GM18951 (cell line): ENCODE measurements at regions not wholly inside any gene's neighbourhood (a gene's known extent, or its start where the extent isn't known, plus 50 kb on each side); places are given as distances from the start of the nearest gene placed in this dataset.

Experiments
- POLR2A ChIP-seq: IDR thresholded peaks from 4 replicates; pipeline ENCODE4 v1.6.1; 2011; ENCODE audit warnings: mild to moderate bottlenecking; ENCODE audit not compliant: insufficient read length, insufficient read depth; ENCODE audit errors: extremely low read depth
- in situ Hi-C: fragments of 300-500 bp; cut with MboI; formaldehyde crosslinking; loops from one replicate; pipeline ENCODE4 v1.12.0; 2022; ENCODE audit warnings: low sequenced_read_pairs, mixed read lengths, inconsistent platforms; ENCODE audit not compliant: unreplicated experiment

DNA sequence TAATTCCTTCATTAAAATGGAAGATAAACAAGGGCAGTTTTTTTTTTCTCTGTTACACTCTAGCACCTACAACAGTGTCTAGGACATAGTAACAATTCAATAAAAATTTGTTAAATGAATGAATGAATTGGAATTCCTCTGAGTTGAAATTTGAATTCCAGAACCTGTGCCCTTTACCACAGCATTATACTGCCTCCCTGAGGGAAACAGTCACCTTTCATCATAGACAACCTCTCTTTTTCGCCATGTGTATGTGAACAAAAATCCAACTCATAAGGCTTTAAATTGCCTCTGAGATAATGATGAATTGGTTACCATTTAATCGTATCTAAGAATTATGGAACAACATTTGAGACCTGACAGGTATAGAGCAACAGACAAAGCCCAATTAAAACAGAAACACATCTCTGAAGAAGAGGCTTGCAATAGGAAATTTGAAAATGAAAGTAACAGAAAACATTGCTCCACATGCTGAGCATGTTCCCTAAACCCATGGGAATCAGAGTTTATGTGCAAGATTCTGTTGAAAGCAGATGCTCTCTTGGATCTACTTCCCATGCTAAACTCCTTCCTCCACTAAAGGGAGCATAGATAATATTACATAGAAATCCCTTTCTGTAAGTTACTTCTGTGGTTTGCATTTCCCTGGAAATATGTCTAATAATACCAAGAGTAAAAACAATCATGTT lies 657.8 kb downstream of the GALC start:
- no peak for TF ChIP-seq POLR2A
- in situ Hi-C loops: no loop called here

DNA sequence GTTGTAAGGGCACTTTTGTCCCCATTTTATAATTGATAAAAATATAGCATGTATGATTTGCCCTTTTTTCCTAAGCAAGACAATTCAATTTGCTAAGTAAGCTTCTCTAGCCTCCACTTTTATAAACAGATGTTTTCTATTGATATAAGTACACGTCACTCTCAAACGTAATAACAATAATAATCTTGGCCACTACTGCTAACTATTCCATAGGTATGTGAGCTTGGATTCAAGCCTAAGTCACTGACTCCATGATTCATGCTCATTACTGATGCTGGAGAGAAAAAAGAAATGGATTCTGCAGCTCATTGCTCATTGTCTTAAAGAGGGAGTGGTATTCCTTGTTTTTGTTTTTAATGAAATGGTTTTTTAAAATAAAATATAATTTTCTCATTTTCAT lies 661.0 kb downstream of the GALC start:
- in situ Hi-C loops: no loop called here
- TF ChIP-seq POLR2A: no peak

- in situ Hi-C loops: no loop called here
- TF ChIP-seq POLR2A: no peak
These were observed 667.2 kb downstream of the GALC start for GRCh38 chr14:87325741-87326140.

DNA sequence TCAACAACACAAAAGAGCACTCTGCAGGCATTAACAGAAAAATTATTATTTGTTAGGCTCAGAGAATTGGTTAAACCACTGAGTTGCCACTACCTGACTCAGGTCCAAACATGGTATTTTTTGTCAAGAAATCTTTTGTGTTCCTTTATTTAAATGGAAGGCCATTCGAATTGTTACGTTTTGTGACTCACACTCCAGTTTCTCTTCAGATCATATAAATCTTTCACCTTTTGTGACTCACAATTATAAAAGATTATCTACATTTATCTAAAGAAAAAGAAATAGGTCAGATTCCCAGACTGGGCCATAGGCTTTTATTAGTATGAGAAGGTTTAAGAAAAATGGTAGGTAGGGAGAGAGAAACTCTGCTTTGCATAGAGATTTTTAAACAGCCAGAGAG lies 669.8 kb downstream of the GALC start:
- no peak for TF ChIP-seq POLR2A
- in situ Hi-C loops: no loop called here

GRCh38 chr14:87321548-87321947 lies 671.4 kb downstream of the GALC start:
- in situ Hi-C loops: no loop called here
- TF ChIP-seq POLR2A: no peak

DNA sequence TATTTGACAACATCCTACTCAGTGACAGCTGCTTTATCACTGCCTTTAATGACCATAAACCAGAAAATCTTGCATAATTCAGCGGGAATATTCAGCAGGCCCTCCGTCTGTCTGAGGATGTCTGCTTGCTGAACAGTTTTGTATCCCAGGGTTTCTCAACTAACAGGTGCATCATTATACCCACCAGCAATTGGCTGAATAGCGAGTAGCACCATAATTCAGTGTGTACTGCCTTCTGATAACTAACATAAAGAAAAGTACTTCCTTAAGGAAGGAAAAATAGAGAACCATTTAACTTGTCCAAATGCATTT lies 680.1 kb downstream of the GALC start:
- in situ Hi-C loops: no loop called here
- TF ChIP-seq POLR2A: no peak

- in situ Hi-C loops: no loop called here
- TF ChIP-seq POLR2A: no peak
These were observed 680.7 kb downstream of the GALC start for GRCh38 chr14:87312169-87312893.

- no peak for TF ChIP-seq POLR2A
- in situ Hi-C loops: no loop called here
These were observed 683.4 kb downstream of the GALC start for GRCh38 chr14:87309557-87309956.

- in situ Hi-C loops: no loop called here
- TF ChIP-seq POLR2A: no peak
These were observed 686.4 kb downstream of the GALC start for GRCh38 chr14:87306409-87307168.

DNA sequence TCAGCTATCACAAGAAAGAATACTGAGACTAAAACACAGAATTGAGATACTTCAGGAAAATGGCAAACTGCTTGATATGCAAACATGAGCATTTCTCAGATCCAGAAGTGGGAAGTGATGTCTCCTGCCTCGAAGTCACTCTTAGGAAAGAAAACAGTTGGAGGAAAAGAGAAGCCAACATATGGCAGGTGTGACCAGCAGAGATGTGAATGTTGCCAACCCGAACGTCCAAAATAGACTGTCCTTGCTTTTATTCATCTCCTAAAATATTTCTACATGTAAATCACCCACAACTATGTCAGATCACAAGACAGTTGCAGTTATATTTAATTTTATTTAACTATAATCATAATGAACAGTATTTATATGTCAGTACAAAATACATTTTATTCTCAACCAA lies 687.6 kb downstream of the GALC start:
- in situ Hi-C loops: no loop called here
- no peak for TF ChIP-seq POLR2A

- in situ Hi-C loops: no loop called here
- no peak for TF ChIP-seq POLR2A
These were observed 688.6 kb downstream of the GALC start for GRCh38 chr14:87304404-87304803.

- in situ Hi-C loops: no loop called here
- TF ChIP-seq POLR2A: no peak
These were observed 706.2 kb downstream of the GALC start for GRCh38 chr14:87286826-87287225.

DNA sequence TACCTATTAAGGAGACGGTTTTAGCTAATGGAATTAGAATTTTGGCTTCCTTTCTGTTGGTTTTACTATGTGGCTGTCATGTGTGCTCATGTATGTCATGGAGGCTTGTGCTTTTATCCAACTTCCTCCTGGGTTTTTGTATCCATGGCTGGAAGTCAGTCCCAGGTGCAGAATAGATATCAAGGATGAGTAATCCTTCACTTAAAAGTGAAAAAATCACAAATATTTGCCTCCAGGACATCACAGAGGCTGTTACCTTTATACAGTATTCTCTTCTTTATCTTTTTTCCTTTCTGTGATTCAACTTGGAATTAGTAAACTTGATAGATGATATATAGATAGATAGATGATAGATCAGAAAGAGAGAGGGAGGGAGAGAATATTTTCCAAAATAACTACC lies 706.8 kb downstream of the GALC start:
- in situ Hi-C loops: no loop called here
- TF ChIP-seq POLR2A: no peak

DNA sequence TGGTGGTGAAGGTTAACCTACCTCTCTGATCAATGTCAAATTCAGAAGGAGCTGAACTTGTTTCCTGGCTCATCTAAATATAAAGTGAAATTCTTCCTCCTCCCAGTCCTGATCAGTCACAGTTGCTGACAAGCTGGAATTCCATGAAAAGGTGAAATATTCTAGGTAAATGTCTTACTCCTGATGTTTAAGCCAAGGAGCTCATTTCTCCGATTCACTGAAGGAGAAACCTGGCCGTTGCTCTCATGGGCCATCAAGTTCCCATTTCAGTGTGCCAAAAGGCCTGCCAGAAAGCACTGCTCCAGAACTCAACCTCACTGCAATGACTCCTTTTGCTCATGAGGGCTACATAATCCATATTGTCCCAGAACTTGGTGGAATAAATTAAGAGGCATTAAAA lies 707.5 kb downstream of the GALC start:
- in situ Hi-C loops: no loop called here
- no peak for TF ChIP-seq POLR2A
